H1 (cell line): ENCODE measurements at regions not wholly inside any gene's neighbourhood (a gene's known extent, or its start where the extent isn't known, plus 50 kb on each side); places are given as distances from the start of the nearest gene placed in this dataset.

Experiments
- CTCF ChIA-PET: fragments of 300-600 bp; sonication (Branson Sonifier 250); formaldehyde crosslinking; loops from one replicate; lab custom pipeline; 2021; ENCODE audit not compliant: partially characterized antibody; lab: Charles Lee
- POLR2A ChIA-PET: fragments of 300-600 bp; sonication (Branson Sonifier 250); formaldehyde crosslinking; loops from one replicate; lab custom pipeline; 2021; ENCODE audit warnings: inconsistent platforms; ENCODE audit not compliant: partially characterized antibody; lab: Charles Lee
- DNase-seq, 2 experiments: peaks; one replicate each; pipeline versions ENCODE4 v3.0.0 to v3.0.0-alpha.2; 2010 to 2022; ENCODE audit warnings: low spot score in 2 of 2, low read depth in 1 of 2, mixed read lengths in 1 of 2
- FAIRE-seq: peaks from 2 replicates; lab custom pipeline; 2011; peaks lifted over from hg19 to GRCh38; lab: Jason Lieb, UNC
- H2AFZ ChIP-seq: 2 replicates; pipeline ENCODE4 v1.8.1; 2012; ENCODE audit warnings: low read length, inconsistent platforms
- H2AK5ac ChIP-seq: 2 replicates; pipeline ENCODE4 v1.6.1; 2013; ENCODE audit warnings: low read depth, low read length
- H2BK120ac ChIP-seq: replicated peaks from 2 replicates; pipeline ENCODE3; 2013; ENCODE audit warnings: low read depth, low read length, inconsistent platforms
- H2BK12ac ChIP-seq: 2 replicates; pipeline ENCODE4 v1.6.1; 2013; ENCODE audit warnings: low read depth, low read length
- H2BK15ac ChIP-seq: 2 replicates; pipeline ENCODE4 v1.6.1; 2013; ENCODE audit warnings: low read length
- H2BK20ac ChIP-seq: 2 replicates; pipeline ENCODE4 v1.6.1; 2013; ENCODE audit warnings: low read length
- H2BK5ac ChIP-seq: 2 replicates; pipeline ENCODE4 v1.6.1; 2013; ENCODE audit warnings: low read depth, low read length
- H3K14ac ChIP-seq: 2 replicates; pipeline ENCODE4 v1.6.1; 2013; ENCODE audit warnings: inconsistent platforms; ENCODE audit not compliant: insufficient read length
- H3K18ac ChIP-seq: 2 replicates; pipeline ENCODE4 v1.6.1; 2013; ENCODE audit warnings: low read length; ENCODE audit errors: extremely low read depth
- H3K23ac ChIP-seq: 2 replicates; pipeline ENCODE4 v1.6.1; 2013; ENCODE audit warnings: inconsistent platforms; ENCODE audit not compliant: insufficient read length
- H3K23me2 ChIP-seq: 2 replicates; pipeline ENCODE4 v1.6.1; 2013; ENCODE audit warnings: low read depth, low read length
- H3K27ac ChIP-seq: 2 replicates; pipeline ENCODE4 v1.6.1; 2011; ENCODE audit warnings: low read depth, low read length, inconsistent platforms
- H3K27me3 ChIP-seq, 4 experiments: replicated peaks in 1 of 4; 1 replicate in 1 of 4; 2 replicates in 3 of 4; pipeline versions ENCODE4 v1.6.1 to v1.8.1; 2011 to 2013; ENCODE audit warnings: low read length in 3 of 4, mild to moderate bottlenecking in 3 of 4, inconsistent platforms in 2 of 4, mixed read lengths in 2 of 4, moderate library complexity in 1 of 4; ENCODE audit not compliant: control insufficient read depth in 3 of 4, insufficient read depth in 3 of 4; ENCODE audit errors: extremely low read depth in 1 of 4
- H3K36me3 ChIP-seq, 4 experiments: 2 replicates each; pipeline versions ENCODE4 v1.6.1 to v1.8.1; 2011 to 2013; ENCODE audit warnings: mild to moderate bottlenecking in 4 of 4, low read length in 3 of 4, moderate library complexity in 2 of 4, control low read depth in 1 of 4, inconsistent platforms in 1 of 4; ENCODE audit not compliant: insufficient read depth in 4 of 4, control insufficient read depth in 2 of 4
- H3K4ac ChIP-seq: replicated peaks from 2 replicates; pipeline ENCODE3; 2013; ENCODE audit warnings: low read length, low read depth, mixed read lengths, inconsistent platforms; ENCODE audit not compliant: insufficient read length
- H3K4me1 ChIP-seq, 4 experiments: replicated peaks in 1 of 4; 1 replicate in 1 of 4; 2 replicates in 3 of 4; pipeline versions ENCODE4 v1.6.1 to v1.8.1; 2011 to 2013; ENCODE audit warnings: low read length in 3 of 4, inconsistent platforms in 2 of 4, mixed read lengths in 1 of 4; ENCODE audit not compliant: insufficient read depth in 4 of 4, control insufficient read depth in 3 of 4
- H3K4me2 ChIP-seq, 2 experiments: 2 replicates each; pipeline versions ENCODE4 v1.6.1 to v1.8.1; 2011 to 2013; ENCODE audit warnings: low read depth in 2 of 2, low read length in 2 of 2, control low read depth in 1 of 2, inconsistent platforms in 1 of 2, mild to moderate bottlenecking in 1 of 2; ENCODE audit not compliant: insufficient read depth in 1 of 2
- H3K4me3 ChIP-seq, 4 experiments: fragments of 200-600, 300-600 bp in 1 of 4; sonication (generic), shearing (Covaris generic), sonication (Bioruptor Twin) in 1 of 4; 2 replicates each; pipeline versions ENCODE4 v1.5.1 to v1.8.1; 2011 to 2016; ENCODE audit warnings: low read length in 4 of 4, low read depth in 3 of 4, control low read depth in 2 of 4, inconsistent platforms in 2 of 4, mild to moderate bottlenecking in 2 of 4, mixed read lengths in 1 of 4, moderate library complexity in 1 of 4; ENCODE audit not compliant: insufficient read depth in 2 of 4; ENCODE audit errors: extremely low read depth in 1 of 4
- H3K56ac ChIP-seq: replicated peaks from 2 replicates; pipeline ENCODE3; 2013; ENCODE audit warnings: low read depth, mild to moderate bottlenecking, mixed read lengths, low read length, inconsistent platforms; ENCODE audit not compliant: insufficient read length
- H3K79me1 ChIP-seq: 2 replicates; pipeline ENCODE4 v1.6.1; 2013; ENCODE audit warnings: low read depth, low read length, control low read depth
- H3K79me2 ChIP-seq, 2 experiments: 2 replicates each; pipeline versions ENCODE4 v1.6.1 to v1.8.1; 2012 to 2013; ENCODE audit warnings: low read length in 2 of 2, mild to moderate bottlenecking in 2 of 2, inconsistent platforms in 1 of 2; ENCODE audit not compliant: insufficient read depth in 2 of 2, control insufficient read depth in 1 of 2
- H3K9ac ChIP-seq, 4 experiments: replicated peaks in 1 of 4; 1 replicate in 1 of 4; 2 replicates in 3 of 4; pipeline versions ENCODE4 v1.6.1 to v1.8.1; 2011 to 2013; ENCODE audit warnings: low read depth in 3 of 4, low read length in 3 of 4, control low read depth in 2 of 4, mild to moderate bottlenecking in 2 of 4, moderate library complexity in 2 of 4, inconsistent platforms in 1 of 4; ENCODE audit errors: extremely low read depth in 1 of 4
- H3K9me3 ChIP-seq, 2 experiments: 2 replicates each; pipeline versions ENCODE4 v1.6.1 to v1.8.1; 2012 to 2013; ENCODE audit warnings: mild to moderate bottlenecking in 2 of 2, moderate library complexity in 2 of 2, control low read depth in 1 of 2, inconsistent platforms in 1 of 2, low read depth in 1 of 2, low read length in 1 of 2, mixed read lengths in 1 of 2; ENCODE audit not compliant: insufficient read depth in 2 of 2
- H4K20me1 ChIP-seq, 2 experiments: replicated peaks in 1 of 2; 2 replicates each; pipeline versions ENCODE3 to v1.8.1; 2011 to 2013; ENCODE audit warnings: inconsistent platforms in 2 of 2, low read length in 2 of 2, mild to moderate bottlenecking in 1 of 2; ENCODE audit not compliant: insufficient read depth in 2 of 2, control insufficient read depth in 1 of 2
- H4K5ac ChIP-seq: 2 replicates; pipeline ENCODE4 v1.6.1; 2013; ENCODE audit warnings: low read length, low read depth, mixed read lengths, inconsistent platforms; ENCODE audit not compliant: insufficient read length
- H4K8ac ChIP-seq: 2 replicates; pipeline ENCODE4 v1.8.0; 2013; ENCODE audit warnings: mild to moderate bottlenecking, moderate library complexity, low read length, inconsistent platforms; ENCODE audit not compliant: insufficient read depth; ENCODE audit errors: extremely low read depth
- H4K91ac ChIP-seq: replicated peaks from 2 replicates; pipeline ENCODE3; 2013; ENCODE audit warnings: low read length, mixed read lengths, inconsistent platforms; ENCODE audit not compliant: insufficient read length
- BRCA1 ChIP-seq: IDR thresholded peaks from 2 replicates; pipeline ENCODE4 v1.6.1; 2012; ENCODE audit warnings: low read depth, low read length, improper control_type of control experiment
- CHD1 ChIP-seq: IDR thresholded peaks from 2 replicates; pipeline ENCODE4 v1.6.1; 2012; ENCODE audit warnings: low read depth, low read length, improper control_type of control experiment
- GTF2F1 ChIP-seq: IDR thresholded peaks from 2 replicates; pipeline ENCODE4 v1.6.1; 2012; ENCODE audit warnings: low read depth, low read length, improper control_type of control experiment, borderline replicate concordance
- HDAC2 ChIP-seq, 2 experiments: fragments of 300-600 bp in 1 of 2; sonication (generic) in 1 of 2; IDR thresholded peaks; 2 replicates each; pipeline ENCODE4 v1.6.1; 2011 to 2012; ENCODE audit warnings: low read depth in 2 of 2, low read length in 2 of 2, mild to moderate bottlenecking in 2 of 2, moderate library complexity in 2 of 2, borderline replicate concordance in 1 of 2, inconsistent platforms in 1 of 2
- JUND ChIP-seq: IDR thresholded peaks from 2 replicates; pipeline ENCODE4 v1.6.1; 2011; ENCODE audit warnings: mild to moderate bottlenecking, improper control_type of control experiment, low read length
- KDM4A ChIP-seq: IDR thresholded peaks from one replicate; pipeline ENCODE4 v1.7.1; 2012; ENCODE audit warnings: low read depth, mild to moderate bottlenecking, moderate library complexity, low read length, inconsistent platforms; ENCODE audit not compliant: severe bottlenecking
- POLR2A ChIP-seq, 2 experiments: IDR thresholded peaks; 1 replicate in 1 of 2; 2 replicates in 1 of 2; pipeline ENCODE4 v1.6.1; 2011; ENCODE audit warnings: low read depth in 2 of 2, low read length in 2 of 2, mild to moderate bottlenecking in 2 of 2; ENCODE audit errors: control extremely low read depth in 1 of 2
- RFX5 ChIP-seq: IDR thresholded peaks from 2 replicates; pipeline ENCODE4 v1.6.1; 2011; ENCODE audit warnings: low read depth, low read length, improper control_type of control experiment, borderline replicate concordance
- TF ChIP-seq, protein P1 (sequence below): IDR thresholded peaks from 2 replicates; pipeline ENCODE4 v1.6.1; 2012; ENCODE audit warnings: low read length, inconsistent platforms

DNA sequence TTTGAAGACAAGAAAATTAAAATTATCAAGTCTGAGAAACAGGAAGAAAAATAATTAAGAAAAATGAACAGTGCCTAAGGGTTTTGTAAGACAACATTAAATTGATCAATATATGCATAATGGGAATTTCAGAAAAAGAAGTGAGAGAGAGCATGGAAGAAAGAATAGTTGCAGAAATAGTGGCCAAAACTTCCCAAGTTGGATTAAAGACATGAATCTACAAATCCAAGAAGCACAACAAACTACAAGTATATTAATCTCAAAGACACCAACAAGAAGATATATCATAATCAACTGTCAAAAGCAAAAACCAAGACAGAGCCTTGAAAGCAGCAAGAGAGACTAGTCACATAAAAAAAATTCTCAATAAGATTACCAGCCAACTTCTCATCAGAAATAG, 488.0 kb downstream of the RASEF start:
- Histone ChIP-seq H2BK5ac (no peak overlapping the region), H3K9me3 (no peaks in the 10 kb centered on the region; a peak in 2 of 4 replicates), H3K27ac (no peak overlapping the region), H2AK5ac (no peak overlapping the region), H4K8ac (no peak overlapping the region), H3K56ac (no peak overlapping the region), H3K4me2 (no peak overlapping the region), H2BK15ac (no peak overlapping the region), H3K9ac (no peak overlapping the region), H3K14ac (no peak overlapping the region), H3K36me3 (no peaks in the 10 kb centered on the region), H2BK20ac (no peak overlapping the region), H3K79me2 (no peaks in the 10 kb centered on the region), H3K27me3 (no peaks in the 10 kb centered on the region), H3K23ac (no peak overlapping the region), H3K23me2 (no peaks in the 10 kb centered on the region), H2BK120ac (no peak overlapping the region), H3K4me3 (no peak overlapping the region), H4K20me1 (no peaks in the 10 kb centered on the region), H3K79me1 (no peaks in the 10 kb centered on the region), H4K91ac (no peak overlapping the region), H3K18ac (no peak overlapping the region), H2BK12ac (no peak overlapping the region), H3K4me1 (no peaks in the 10 kb centered on the region), H4K5ac (no peak overlapping the region), H3K4ac (no peak overlapping the region), H2AFZ (no peak overlapping the region)
- FAIRE-seq = no peak
- CTCF ChIA-PET = interaction anchor here (0.6 to 1.1 kb wide), 2 partner anchors 9 to 419 kb away, joined by 3 to 4 read pairs; no protein-coding TSS in a partner anchor
- no peak for TF ChIP-seq CHD1
- TF ChIP-seq, protein P1, sequence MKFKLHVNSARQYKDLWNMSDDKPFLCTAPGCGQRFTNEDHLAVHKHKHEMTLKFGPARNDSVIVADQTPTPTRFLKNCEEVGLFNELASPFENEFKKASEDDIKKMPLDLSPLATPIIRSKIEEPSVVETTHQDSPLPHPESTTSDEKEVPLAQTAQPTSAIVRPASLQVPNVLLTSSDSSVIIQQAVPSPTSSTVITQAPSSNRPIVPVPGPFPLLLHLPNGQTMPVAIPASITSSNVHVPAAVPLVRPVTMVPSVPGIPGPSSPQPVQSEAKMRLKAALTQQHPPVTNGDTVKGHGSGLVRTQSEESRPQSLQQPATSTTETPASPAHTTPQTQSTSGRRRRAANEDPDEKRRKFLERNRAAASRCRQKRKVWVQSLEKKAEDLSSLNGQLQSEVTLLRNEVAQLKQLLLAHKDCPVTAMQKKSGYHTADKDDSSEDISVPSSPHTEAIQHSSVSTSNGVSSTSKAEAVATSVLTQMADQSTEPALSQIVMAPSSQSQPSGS = no peak
- TF ChIP-seq RFX5 = no peak
- no peak for TF ChIP-seq GTF2F1
- no peak for TF ChIP-seq JUND
- no peak for TF ChIP-seq POLR2A (IDR thresholded peaks at IDR 0.05; ENCODE audit: control extremely low read depth in 1 of 2, low read depth in 2 of 2, low read length in 2 of 2)
- no peak for TF ChIP-seq KDM4A
- TF ChIP-seq BRCA1 = no peak
- TF ChIP-seq HDAC2 (IDR thresholded peaks at IDR 0.05; ENCODE audit: borderline replicate concordance in 1 of 2, low read depth in 2 of 2, low read length in 2 of 2) = no peak
- POLR2A ChIA-PET = no interaction called here
- no peak for DNase-seq
